ENCODE measurements at regions not wholly inside any gene's neighbourhood (a gene's known extent, or its start where the extent isn't known, plus 50 kb on each side); places are given as distances from the start of the nearest gene placed in this dataset.

GRCh38 chr1:55702064-55702463, 486.9 kb upstream of the USP24 start:
- peak; percentile 67 for TF ChIP-seq CTCF (conservative IDR thresholded peaks at IDR 0.05)
- no peak for TF ChIP-seq EZH2 (IDR thresholded peaks at IDR 0.05; ENCODE audit: low read depth)
